Activated T-helper 1 cell treated with anti-CD3 and anti-CD28 coated beads, Interleukin-12 subunit alpha, Interleukin-12 subunit beta, Interleukin-2, Interleukin-4 antibody, amounts not matched to agents 30 ng/mL and 10 ng/mL and 1 ng/mL, durations not matched to agents 14 hours and 24 hours and 36 hours (primary cell): ENCODE measurements at regions not wholly inside any gene's neighbourhood (a gene's known extent, or its start where the extent isn't known, plus 50 kb on each side); places are given as distances from the start of the nearest gene placed in this dataset.
"Not testable (repeated sequence)": the region's sequence is repeated elsewhere in the genome, so short reads cannot be mapped to it uniquely, and the experiment has no call there.

ENCODE experiments used
- DNase-seq: peaks from one replicate; pipeline ENCODE4 v3.0.0; 2021; ENCODE audit warnings: low spot score
- H3K27ac Mint-ChIP-seq: one replicate; pipeline ENCODE4 v1.8.0; 2021; ENCODE audit warnings: mild to moderate bottlenecking, mixed read lengths
- H3K27me3 Mint-ChIP-seq: one replicate; pipeline ENCODE4 v1.8.0; 2022; ENCODE audit warnings: mild to moderate bottlenecking, moderate library complexity, mixed read lengths; ENCODE audit not compliant: insufficient read depth
- H3K36me3 Mint-ChIP-seq: one replicate; pipeline ENCODE4 v1.8.0; 2021; ENCODE audit warnings: low read depth, mixed read lengths
- H3K4me1 Mint-ChIP-seq: one replicate; pipeline ENCODE4 v1.8.0; 2021; ENCODE audit warnings: low read depth, mixed read lengths
- H3K4me3 Mint-ChIP-seq: one replicate; pipeline ENCODE4 v1.8.0; 2021; ENCODE audit warnings: mild to moderate bottlenecking, moderate library complexity, mixed read lengths
- H3K9me3 Mint-ChIP-seq: one replicate; pipeline ENCODE4 v1.8.0; 2021; ENCODE audit warnings: mixed read lengths
- intact Hi-C: fragments of 100-400 bp; cut with micrococcal nuclease; formaldehyde crosslinking; loops from one replicate; pipeline ENCODE4 v1.15.1; 2024

DNA sequence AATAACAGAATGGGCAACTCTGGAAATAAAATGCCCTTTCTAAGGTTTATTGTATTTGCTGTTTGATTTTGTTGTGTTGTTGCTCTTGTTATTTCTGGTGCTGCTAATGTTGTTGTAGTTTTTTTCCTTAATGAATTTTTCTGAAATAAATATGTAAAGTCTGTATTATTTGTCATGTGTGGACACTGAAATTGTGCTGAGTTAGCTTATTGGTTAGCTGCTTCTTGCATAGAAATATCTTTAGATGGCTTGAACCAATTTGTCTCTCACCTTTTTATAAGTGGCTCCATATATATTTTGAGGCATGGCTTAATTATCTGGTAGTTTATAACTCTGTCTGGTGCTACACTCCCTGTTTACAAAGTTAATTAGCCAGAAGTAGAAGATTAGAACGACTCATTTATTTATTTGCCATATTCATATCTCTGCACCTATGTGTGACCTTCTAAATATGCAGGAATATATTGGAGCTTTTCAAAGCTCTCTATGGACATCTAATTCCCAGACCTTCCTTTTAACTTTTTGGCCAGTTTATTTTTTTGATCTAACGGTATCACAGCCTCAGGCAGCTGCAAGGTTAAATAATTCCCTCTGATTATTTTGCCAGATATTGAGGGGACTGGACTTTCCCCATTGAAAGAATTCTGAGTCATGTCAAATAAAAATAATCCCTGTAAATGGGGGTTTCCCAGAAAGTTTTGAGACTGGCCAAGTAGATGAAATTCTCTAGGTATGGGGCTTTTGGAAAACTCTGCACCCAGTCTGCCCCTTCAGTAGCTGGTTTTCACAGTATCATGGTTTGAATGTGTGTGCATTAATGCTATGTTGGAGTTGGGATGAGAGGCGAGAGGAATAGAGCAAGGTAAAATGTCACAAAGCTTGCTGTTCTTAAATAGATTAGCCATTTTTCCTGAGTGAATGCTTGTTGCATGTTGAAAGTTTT is 1331.7 kb upstream of the MIR17HG start:
- H3K4me3 Mint-ChIP-seq, result no peak overlapping the region
- H3K9me3 Mint-ChIP-seq, result peaks cover 12% of the 10 kb centered on the region
- intact Hi-C loops, result no loop called here
- DNase-seq, result no peak
- no peaks in the 10 kb centered on the region for H3K36me3 Mint-ChIP-seq
- H3K4me1 Mint-ChIP-seq, result no peaks in the 10 kb centered on the region
- H3K27ac Mint-ChIP-seq, result no peak overlapping the region
- no peaks in the 10 kb centered on the region for H3K27me3 Mint-ChIP-seq

DNA sequence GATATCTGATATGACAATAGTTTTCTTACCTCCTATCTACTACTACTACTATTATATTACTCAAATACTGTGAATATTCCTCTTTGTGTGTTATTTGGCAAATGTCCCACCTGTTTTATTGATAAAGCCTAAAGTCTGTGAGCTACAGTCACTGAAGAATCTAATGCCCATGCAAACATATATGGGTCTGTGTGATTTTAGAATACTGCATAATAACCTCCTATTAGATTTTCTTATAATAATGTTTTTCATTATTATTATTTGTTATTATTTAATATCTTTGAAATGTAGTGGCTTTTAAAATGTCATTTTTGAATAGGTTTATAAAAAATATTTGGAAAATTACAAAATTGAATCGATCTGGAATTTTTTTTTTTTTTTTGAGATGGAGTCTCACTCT is 1330.8 kb upstream of the MIR17HG start:
- intact Hi-C loops, result no loop called here
- Mint-ChIP-seq H3K9me3 (peaks cover 12% of the 10 kb centered on the region), H3K27me3 (no peaks in the 10 kb centered on the region), H3K4me1 (no peaks in the 10 kb centered on the region), H3K4me3 (no peak overlapping the region), H3K36me3 (no peaks in the 10 kb centered on the region), H3K27ac (no peak overlapping the region)
- DNase-seq, result no peak

DNA sequence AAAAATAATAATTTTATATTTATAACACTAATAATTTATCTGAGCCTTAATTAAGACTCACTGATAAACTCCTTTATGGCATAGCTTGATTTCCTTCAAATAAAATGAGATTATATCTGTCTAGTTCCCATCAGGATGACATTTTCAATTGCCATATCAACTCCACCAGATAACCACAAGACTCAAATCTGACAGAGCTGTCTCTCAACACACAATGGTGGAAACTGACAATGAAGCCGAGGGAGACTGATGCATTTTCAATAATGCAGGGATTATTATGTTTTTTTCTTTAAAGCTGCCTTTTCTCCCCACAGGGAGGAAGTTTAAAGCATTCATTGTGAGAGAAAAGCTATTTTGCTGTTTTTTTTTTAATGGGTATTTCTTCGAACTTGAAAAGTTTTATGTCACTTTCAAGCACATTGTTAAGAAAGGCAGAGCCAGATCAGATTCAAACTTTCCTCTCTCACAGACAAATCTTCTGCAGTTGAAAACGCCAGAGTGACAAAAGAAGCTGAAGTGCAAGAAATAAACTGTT is 1326.9 kb upstream of the MIR17HG start:
- Mint-ChIP-seq H3K9me3 (peaks cover 9% of the 10 kb centered on the region), H3K27me3 (no peaks in the 10 kb centered on the region), H3K4me3 (no peak overlapping the region), H3K27ac (no peak overlapping the region), H3K36me3 (no peaks in the 10 kb centered on the region), H3K4me1 (no peaks in the 10 kb centered on the region)
- DNase-seq, result no peak
- intact Hi-C loops, result no loop called here

DNA sequence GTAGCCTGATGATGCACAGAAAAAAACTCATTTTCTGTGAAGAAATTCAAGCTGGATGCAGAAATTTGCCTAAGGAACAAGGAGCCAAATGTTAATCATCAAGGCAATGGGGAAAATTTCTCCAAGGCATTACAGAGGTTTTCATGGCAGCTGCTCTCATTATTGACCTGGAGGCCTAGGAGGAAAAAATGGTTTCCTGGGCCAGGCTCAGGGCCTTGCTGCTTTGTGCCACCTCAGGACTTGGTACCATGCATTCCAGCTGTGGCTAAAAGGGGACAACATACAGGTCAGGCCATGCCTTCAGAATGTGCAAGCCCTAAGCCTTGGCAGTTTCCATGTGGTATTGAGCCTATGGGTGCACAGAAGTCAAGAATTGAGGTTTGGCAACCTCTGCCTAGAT is 1320.1 kb upstream of the MIR17HG start:
- Mint-ChIP-seq H3K36me3 (no peaks in the 10 kb centered on the region), H3K27ac (no peak overlapping the region), H3K4me3 (no peak overlapping the region), H3K9me3 (peaks cover 23% of the 10 kb centered on the region), H3K27me3 (no peaks in the 10 kb centered on the region), H3K4me1 (no peaks in the 10 kb centered on the region)
- DNase-seq, result no peak
- intact Hi-C loops, result no loop called here

DNA sequence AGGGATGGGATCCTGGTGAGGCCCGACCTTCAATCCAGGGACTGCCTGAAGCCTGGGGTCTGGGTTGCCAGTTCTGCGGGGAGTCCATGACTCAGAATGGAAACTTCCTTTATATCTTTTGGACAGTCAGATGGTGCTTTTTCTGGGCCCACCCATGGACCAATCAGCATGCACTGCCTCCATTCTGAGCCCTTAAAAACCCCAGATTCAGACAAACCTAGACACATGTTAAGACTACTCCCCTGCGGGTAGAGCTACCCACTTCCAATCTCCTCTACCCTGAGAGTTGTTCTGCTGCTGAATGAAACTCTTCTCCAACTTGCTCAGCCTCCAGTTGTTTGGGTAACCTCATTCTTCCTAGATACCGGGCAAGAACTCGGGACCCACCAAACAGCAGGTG is 1315.2 kb upstream of the MIR17HG start:
- DNase-seq, result no peak
- no peaks in the 10 kb centered on the region for H3K27me3 Mint-ChIP-seq
- no peaks in the 10 kb centered on the region for H3K4me1 Mint-ChIP-seq
- H3K27ac Mint-ChIP-seq, result no peak overlapping the region
- H3K9me3 Mint-ChIP-seq, result peaks cover 23% of the 10 kb centered on the region
- H3K4me3 Mint-ChIP-seq, result no peak overlapping the region
- no peaks in the 10 kb centered on the region for H3K36me3 Mint-ChIP-seq
- intact Hi-C loops, result no loop called here

DNA sequence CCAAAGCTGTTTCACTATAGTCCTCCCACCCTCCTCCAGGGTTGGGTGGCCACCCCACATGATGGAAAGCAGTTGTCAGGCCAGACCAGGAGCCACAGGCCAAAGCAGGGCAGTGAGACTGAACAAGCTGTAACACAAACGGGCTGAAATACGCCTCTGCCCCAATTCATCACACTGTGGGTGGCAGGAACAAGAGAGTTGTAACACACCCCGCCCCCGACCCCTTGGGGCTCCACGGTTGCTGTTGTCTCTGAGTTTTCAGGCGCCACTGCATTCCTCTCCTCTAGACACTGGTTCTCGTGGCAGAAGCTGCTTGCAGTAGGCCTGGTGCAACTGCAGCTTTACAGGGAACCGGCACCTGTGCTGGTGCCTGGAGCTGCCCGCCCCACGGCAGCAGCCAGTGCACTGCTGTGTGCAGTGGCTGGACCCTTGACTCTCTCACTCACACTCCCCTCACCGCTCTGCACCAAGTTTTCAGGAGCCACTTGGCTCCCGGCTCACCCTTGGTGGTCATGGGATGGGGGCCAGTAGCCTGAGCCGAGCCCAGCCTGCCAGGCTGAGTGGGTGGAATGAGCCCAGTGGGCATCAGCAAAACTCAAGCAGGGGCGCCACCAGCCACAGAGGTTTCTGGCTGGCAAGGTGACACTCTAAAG is 1314.5 kb upstream of the MIR17HG start:
- intact Hi-C loops, result no loop called here
- H3K27me3 Mint-ChIP-seq, result no peaks in the 10 kb centered on the region
- no peak overlapping the region for H3K4me3 Mint-ChIP-seq
- no peak for DNase-seq
- peaks cover 25% of the 10 kb centered on the region for H3K9me3 Mint-ChIP-seq
- H3K27ac Mint-ChIP-seq, result no peak overlapping the region
- no peaks in the 10 kb centered on the region for H3K36me3 Mint-ChIP-seq
- no peaks in the 10 kb centered on the region for H3K4me1 Mint-ChIP-seq

DNA sequence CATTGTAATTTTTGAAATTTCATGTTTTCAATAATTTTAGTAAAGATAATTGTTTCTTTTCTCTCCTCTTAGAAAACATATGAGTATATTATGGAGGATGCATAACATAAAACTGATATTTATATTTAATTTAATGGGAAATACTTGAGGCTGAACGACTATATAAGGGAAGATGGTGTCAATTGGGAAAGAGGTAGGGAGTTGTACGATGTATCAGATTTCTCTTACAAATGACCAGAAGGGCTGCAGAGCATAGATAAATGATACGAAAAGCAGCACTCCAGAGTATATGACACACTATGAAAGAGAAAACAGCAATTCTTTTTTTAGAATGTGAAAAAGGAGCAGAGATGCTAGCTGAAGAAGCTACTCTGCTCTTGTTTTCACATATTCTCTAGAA is 1308.0 kb upstream of the MIR17HG start:
- no peaks in the 10 kb centered on the region for H3K4me1 Mint-ChIP-seq
- no peak overlapping the region for H3K4me3 Mint-ChIP-seq
- no peak for DNase-seq
- no peak overlapping the region for H3K27ac Mint-ChIP-seq
- H3K27me3 Mint-ChIP-seq, result no peaks in the 10 kb centered on the region
- intact Hi-C loops, result no loop called here
- H3K9me3 Mint-ChIP-seq, result peaks cover 21% of the 10 kb centered on the region
- no peaks in the 10 kb centered on the region for H3K36me3 Mint-ChIP-seq

DNA sequence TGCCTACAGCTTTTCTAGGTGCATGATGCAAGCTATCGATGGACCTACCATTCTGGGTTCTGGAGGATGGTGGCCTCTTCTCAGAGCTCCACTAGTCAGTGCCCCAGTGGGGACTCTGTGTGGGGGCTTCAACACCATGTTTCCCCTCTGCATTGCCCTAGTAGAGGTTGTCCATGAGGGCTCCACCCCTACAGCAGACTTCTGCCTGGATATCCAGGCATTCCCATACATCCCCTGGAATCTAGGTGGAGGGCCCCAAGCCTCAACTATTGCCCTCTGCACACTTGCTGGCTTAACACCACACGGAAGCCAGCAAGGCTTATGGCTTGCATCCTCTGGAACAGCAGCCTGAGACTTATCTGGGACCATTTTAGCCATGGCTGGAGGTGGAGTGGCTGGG is 1299.9 kb upstream of the MIR17HG start:
- H3K27ac Mint-ChIP-seq, result no peak overlapping the region
- intact Hi-C loops, result no loop called here
- no peaks in the 10 kb centered on the region for H3K36me3 Mint-ChIP-seq
- no peak overlapping the region for H3K4me3 Mint-ChIP-seq
- peaks cover 35% of the 10 kb centered on the region for H3K9me3 Mint-ChIP-seq
- no peaks in the 10 kb centered on the region for H3K27me3 Mint-ChIP-seq
- no peaks in the 10 kb centered on the region for H3K4me1 Mint-ChIP-seq
- DNase-seq, result no peak

DNA sequence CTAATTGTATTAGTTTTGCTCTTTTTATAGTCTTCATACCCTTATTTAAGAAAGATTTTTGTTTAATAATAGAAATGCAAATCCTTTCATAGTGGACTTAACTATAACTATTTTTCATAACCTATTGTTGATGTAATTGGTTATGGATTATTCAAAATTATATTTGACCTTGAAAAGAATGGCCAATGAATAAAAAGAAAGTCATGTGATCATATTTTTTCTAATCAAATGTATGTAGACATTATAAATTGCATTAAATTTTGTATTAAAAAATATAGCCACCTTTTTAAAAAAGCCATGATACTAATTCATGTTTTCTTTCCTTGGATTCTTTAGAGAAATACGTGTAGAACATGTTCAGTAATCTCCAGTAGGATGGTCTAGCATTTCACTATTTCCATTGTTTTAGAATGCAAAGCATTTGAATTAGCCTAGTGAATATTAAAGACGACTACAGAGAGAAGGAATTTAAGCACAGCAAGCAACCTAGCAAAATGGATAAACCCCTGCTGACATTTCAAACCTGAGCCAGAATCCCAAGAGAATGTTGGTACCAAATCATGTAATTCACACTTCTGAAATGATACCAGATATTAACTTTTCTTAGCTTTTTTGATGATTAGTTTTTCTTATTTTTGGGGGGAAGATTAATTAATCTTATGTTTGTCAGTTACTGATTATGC is 1297.4 kb upstream of the MIR17HG start:
- intact Hi-C loops, result no loop called here

DNA sequence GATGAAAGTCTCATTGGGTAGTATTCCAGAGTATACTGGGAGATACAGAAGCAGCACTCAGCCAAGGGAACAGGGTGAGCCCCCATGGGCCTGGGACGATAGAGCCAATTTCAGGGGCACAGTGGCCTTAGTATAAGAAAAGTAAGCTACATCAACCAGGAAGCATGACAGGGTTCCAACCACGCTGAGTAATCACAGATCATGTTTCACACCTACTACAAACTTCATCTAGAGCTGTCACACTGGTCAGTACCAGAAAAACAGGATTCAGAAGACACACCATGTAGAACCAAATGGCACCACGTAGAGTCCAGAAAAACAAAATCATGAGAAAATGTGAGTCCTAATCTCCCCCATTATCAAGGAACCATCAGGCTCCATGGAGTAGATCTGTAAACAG is 1292.4 kb upstream of the MIR17HG start:
- no peaks in the 10 kb centered on the region for H3K4me1 Mint-ChIP-seq
- H3K9me3 Mint-ChIP-seq, result no peaks in the 10 kb centered on the region
- H3K27ac Mint-ChIP-seq, result no peak overlapping the region
- no peak overlapping the region for H3K4me3 Mint-ChIP-seq
- no peaks in the 10 kb centered on the region for H3K36me3 Mint-ChIP-seq
- H3K27me3 Mint-ChIP-seq, result no peaks in the 10 kb centered on the region
- DNase-seq, result no peak
- intact Hi-C loops, result no loop called here

More for the DNA sequence above, 1297.4 kb upstream of the MIR17HG start:
- DNase-seq, result no peak
- H3K4me1 Mint-ChIP-seq, result no peaks in the 10 kb centered on the region
- no peak overlapping the region for H3K4me3 Mint-ChIP-seq
- no peaks in the 10 kb centered on the region for H3K36me3 Mint-ChIP-seq
- H3K9me3 Mint-ChIP-seq, result peaks cover 25% of the 10 kb centered on the region
- H3K27ac Mint-ChIP-seq, result no peak overlapping the region
- H3K27me3 Mint-ChIP-seq, result no peaks in the 10 kb centered on the region

DNA sequence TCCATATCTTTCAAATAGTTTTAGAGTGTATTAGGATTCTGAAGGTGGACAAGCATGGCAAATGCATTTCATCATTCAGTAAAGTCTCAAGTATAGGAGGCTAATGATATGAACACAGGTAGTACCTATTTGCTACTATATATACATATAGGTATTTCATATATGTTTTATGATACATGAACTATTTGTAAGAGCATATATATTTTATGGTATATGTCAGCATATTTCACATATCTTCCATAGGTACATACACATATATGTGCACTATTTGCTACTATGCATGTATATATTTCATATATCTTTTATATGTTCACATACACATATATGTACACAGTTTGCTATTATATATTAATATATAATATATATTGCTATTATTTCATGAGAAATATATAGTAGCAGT is 1291.7 kb upstream of the MIR17HG start:
- Mint-ChIP-seq H3K4me3 (no peak overlapping the region), H3K9me3 (no peaks in the 10 kb centered on the region)

DNA sequence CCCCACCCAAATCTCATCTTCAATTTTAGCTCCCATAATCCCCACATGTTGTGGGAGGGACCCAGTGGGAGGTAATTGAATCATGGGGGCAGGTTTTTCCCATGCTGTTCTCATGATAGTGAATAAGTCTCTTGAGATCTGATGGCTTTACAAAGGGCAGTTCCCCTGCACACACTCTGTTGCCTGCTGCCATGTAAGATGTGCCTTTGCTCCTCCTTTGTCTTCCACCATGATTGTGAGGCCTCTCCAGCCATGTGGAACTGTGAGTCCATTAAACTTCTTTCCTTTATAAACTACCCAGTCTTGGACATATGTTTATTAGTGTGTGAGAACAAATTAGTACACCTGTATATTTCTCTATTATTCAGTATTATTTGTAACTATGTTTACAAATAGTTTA is 1283.3 kb upstream of the MIR17HG start:
- H3K4me3 Mint-ChIP-seq, intact Hi-C loops, H3K4me1 Mint-ChIP-seq, H3K36me3 Mint-ChIP-seq, H3K27ac Mint-ChIP-seq, DNase-seq, H3K27me3 Mint-ChIP-seq: not testable (repeated sequence)
- peaks cover 10% of the 10 kb centered on the region for H3K9me3 Mint-ChIP-seq

More for the DNA sequence above, 1291.7 kb upstream of the MIR17HG start:
- Mint-ChIP-seq H3K36me3 (no peaks in the 10 kb centered on the region), H3K27ac (no peak overlapping the region), H3K4me1 (no peaks in the 10 kb centered on the region), H3K27me3 (no peaks in the 10 kb centered on the region)
- intact Hi-C loops, result no loop called here
- DNase-seq, result no peak

DNA sequence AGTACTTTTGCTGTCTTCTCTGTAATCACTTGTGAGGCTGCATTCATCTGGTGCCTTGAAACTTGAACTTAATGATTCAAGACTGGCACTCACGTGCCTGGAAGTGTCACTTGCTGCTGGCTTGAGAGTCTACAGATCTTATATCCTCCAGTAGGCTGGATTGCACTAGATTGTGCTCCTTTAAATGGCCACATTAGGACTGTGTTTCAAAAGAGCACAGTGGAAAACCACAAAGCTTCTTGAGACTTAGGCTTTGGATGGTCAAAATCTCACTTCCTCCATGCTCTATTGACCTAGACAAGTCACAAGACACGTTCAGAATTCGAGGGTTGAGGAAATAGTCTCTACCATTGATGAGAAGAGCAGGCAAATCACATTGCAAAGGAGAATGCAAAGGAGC is 1278.8 kb upstream of the MIR17HG start:
- Mint-ChIP-seq H3K27ac (no peak overlapping the region), H3K4me3 (no peak overlapping the region), H3K9me3 (peaks cover 10% of the 10 kb centered on the region), H3K4me1 (no peaks in the 10 kb centered on the region), H3K27me3 (no peaks in the 10 kb centered on the region), H3K36me3 (no peaks in the 10 kb centered on the region)
- intact Hi-C loops, result no loop called here
- no peak for DNase-seq
